ENCODE measurements at regions not wholly inside any gene's neighbourhood (a gene's known extent, or its start where the extent isn't known, plus 50 kb on each side); places are given as distances from the start of the nearest gene placed in this dataset.

DNA sequence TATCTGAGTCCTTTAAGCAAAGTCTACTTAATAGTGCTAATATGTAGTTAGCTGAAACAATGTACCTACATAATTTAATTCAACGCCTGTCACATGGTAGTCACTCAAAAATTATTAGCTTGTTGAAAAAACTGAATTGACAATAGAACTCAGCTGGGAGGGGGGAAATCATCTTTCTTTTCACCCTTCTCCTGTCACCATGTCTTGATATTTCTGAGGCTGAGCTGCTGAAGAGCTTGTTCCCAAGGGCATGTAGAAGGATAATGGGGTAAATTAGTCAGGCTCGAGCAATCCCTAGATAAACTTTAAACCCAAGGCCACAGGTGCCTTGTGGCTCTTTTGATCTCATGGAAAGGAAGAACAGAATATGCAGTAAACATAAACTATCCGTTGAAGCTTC, 339.6 kb upstream of the LRATD1 start:
- TF ChIP-seq ZNF426 (tag by site-specific recombination; IDR thresholded peaks at IDR 0.05) (no peak), OSR2 (tag by site-specific recombination; IDR thresholded peaks at IDR 0.05) (no peak), ZNF248 (tag by site-specific recombination; IDR thresholded peaks at IDR 0.05) (no peak), SP2 (tag by site-specific recombination; IDR thresholded peaks at IDR 0.05) (no peak), ZNF423 (tag by site-specific recombination; IDR thresholded peaks at IDR 0.05) (no peak), ZNF561 (tag by site-specific recombination; IDR thresholded peaks at IDR 0.05; ENCODE audit: borderline replicate concordance) (no peak), ZNF211 (tag by site-specific recombination; IDR thresholded peaks at IDR 0.05; ENCODE audit: low read depth) (no peak)
- TF ChIP-seq, protein P1, sequence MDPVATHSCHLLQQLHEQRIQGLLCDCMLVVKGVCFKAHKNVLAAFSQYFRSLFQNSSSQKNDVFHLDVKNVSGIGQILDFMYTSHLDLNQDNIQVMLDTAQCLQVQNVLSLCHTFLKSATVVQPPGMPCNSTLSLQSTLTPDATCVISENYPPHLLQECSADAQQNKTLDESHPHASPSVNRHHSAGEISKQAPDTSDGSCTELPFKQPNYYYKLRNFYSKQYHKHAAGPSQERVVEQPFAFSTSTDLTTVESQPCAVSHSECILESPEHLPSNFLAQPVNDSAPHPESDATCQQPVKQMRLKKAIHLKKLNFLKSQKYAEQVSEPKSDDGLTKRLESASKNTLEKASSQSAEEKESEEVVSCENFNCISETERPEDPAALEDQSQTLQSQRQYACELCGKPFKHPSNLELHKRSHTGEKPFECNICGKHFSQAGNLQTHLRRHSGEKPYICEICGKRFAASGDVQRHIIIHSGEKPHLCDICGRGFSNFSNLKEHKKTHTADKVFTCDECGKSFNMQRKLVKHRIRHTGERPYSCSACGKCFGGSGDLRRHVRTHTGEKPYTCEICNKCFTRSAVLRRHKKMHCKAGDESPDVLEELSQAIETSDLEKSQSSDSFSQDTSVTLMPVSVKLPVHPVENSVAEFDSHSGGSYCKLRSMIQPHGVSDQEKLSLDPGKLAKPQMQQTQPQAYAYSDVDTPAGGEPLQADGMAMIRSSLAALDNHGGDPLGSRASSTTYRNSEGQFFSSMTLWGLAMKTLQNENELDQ (tag by site-specific recombination; IDR thresholded peaks at IDR 0.05; ENCODE audit: low read depth): no peak
- no peaks in the 10 kb centered on the region for H3K4me1 ChIP-seq (ENCODE audit: control insufficient read depth, insufficient read depth, low read length)
- H3K9me3 ChIP-seq (ENCODE audit: control insufficient read depth, insufficient read depth, low read depth, low read length): no peaks in the 10 kb centered on the region
- no peak overlapping the region for H3K27ac ChIP-seq (ENCODE audit: extremely low read depth, low read depth, low read length)
- no peak overlapping the region for H3K4me3 ChIP-seq (ENCODE audit: low read depth, low read length)
- ChIA-PET CTCF (no interaction called here), POLR2A (no interaction called here)
- H3K36me3 ChIP-seq (ENCODE audit: control insufficient read depth in 2 of 2, insufficient read depth in 1 of 2, low read length in 2 of 2): no peaks in the 10 kb centered on the region

DNA sequence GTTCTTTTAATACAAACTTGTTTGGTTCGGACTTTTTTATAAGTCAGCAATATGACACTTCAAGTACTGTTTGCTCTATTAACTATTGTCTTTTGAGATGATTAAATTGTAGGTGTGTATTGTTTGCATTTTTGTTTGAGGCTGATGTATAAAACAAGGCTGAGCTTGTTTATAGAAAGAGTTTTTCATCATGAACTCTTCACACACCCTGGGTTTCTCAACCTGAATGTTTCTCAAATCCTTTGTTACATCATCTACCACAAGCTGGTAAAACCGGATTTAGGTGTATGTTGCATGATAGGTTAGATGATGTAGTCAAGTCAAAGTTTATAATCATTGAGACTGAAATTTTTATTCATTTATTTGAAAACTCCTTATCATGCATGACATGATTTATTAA, 335.2 kb upstream of the LRATD1 start:
- no peak overlapping the region for H3K27ac ChIP-seq (ENCODE audit: extremely low read depth, low read depth, low read length)
- POLR2A ChIA-PET: no interaction called here

DNA sequence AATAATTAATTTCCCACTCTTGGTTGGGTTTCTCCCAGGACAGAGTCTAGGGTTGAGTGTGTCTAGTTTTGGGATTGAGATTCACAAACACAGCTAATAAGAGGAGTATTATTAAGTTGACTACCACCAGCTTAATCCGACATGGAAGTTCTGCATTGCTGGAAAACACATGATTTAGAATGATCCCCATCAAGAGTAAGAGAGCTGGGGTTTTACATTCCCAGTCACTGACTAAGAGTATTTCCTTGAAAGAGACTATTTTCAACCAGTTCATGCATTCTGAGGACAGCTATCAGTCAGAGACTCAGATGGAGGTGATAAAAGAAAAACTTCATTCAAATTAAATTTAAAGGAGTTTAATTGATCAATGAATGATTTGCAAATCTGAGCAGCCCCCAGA, 334.6 kb upstream of the LRATD1 start:
- Histone ChIP-seq H3K27ac (ENCODE audit: extremely low read depth, low read depth, low read length) (no peak overlapping the region), H3K36me3 (ENCODE audit: control insufficient read depth in 2 of 2, insufficient read depth in 1 of 2, low read length in 2 of 2) (no peaks in the 10 kb centered on the region), H3K4me3 (ENCODE audit: low read depth, low read length) (no peak overlapping the region), H3K4me1 (ENCODE audit: control insufficient read depth, insufficient read depth, low read length) (no peaks in the 10 kb centered on the region), H3K9me3 (ENCODE audit: control insufficient read depth, insufficient read depth, low read depth, low read length) (no peaks in the 10 kb centered on the region)
- ChIA-PET POLR2A (no interaction called here), CTCF (no interaction called here)
- TF ChIP-seq PRDM1 (tag by site-specific recombination; IDR thresholded peaks at IDR 0.05) (no peak), ZNF354C (tag by site-specific recombination; IDR thresholded peaks at IDR 0.05; ENCODE audit: borderline replicate concordance, low read depth) (no peak), ZBTB48 (tag by site-specific recombination; IDR thresholded peaks at IDR 0.05) (no peak), GLI4 (tag by site-specific recombination; IDR thresholded peaks at IDR 0.05) (no peak), ZNF529 (tag by site-specific recombination; IDR thresholded peaks at IDR 0.05; ENCODE audit: insufficient replicate concordance) (no peak)
- TF ChIP-seq, protein P2, sequence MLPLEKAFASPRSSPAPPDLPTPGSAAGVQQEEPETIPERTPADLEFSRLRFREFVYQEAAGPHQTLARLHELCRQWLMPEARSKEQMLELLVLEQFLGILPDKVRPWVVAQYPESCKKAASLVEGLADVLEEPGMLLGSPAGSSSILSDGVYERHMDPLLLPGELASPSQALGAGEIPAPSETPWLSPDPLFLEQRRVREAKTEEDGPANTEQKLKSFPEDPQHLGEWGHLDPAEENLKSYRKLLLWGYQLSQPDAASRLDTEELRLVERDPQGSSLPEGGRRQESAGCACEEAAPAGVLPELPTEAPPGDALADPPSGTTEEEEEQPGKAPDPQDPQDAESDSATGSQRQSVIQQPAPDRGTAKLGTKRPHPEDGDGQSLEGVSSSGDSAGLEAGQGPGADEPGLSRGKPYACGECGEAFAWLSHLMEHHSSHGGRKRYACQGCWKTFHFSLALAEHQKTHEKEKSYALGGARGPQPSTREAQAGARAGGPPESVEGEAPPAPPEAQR (tag by site-specific recombination; IDR thresholded peaks at IDR 0.05): no peak
- TF ChIP-seq, protein P3, sequence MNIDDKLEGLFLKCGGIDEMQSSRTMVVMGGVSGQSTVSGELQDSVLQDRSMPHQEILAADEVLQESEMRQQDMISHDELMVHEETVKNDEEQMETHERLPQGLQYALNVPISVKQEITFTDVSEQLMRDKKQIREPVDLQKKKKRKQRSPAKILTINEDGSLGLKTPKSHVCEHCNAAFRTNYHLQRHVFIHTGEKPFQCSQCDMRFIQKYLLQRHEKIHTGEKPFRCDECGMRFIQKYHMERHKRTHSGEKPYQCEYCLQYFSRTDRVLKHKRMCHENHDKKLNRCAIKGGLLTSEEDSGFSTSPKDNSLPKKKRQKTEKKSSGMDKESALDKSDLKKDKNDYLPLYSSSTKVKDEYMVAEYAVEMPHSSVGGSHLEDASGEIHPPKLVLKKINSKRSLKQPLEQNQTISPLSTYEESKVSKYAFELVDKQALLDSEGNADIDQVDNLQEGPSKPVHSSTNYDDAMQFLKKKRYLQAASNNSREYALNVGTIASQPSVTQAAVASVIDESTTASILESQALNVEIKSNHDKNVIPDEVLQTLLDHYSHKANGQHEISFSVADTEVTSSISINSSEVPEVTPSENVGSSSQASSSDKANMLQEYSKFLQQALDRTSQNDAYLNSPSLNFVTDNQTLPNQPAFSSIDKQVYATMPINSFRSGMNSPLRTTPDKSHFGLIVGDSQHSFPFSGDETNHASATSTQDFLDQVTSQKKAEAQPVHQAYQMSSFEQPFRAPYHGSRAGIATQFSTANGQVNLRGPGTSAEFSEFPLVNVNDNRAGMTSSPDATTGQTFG (tag by site-specific recombination; IDR thresholded peaks at IDR 0.05; ENCODE audit: borderline replicate concordance): no peak

More for the DNA sequence above, 335.2 kb upstream of the LRATD1 start:
- H3K4me3 ChIP-seq (ENCODE audit: low read depth, low read length): no peak overlapping the region
- CTCF ChIA-PET: no interaction called here
- no peaks in the 10 kb centered on the region for H3K9me3 ChIP-seq (ENCODE audit: control insufficient read depth, insufficient read depth, low read depth, low read length)
- H3K36me3 ChIP-seq (ENCODE audit: control insufficient read depth in 2 of 2, insufficient read depth in 1 of 2, low read length in 2 of 2): no peaks in the 10 kb centered on the region
- H3K4me1 ChIP-seq (ENCODE audit: control insufficient read depth, insufficient read depth, low read length): no peaks in the 10 kb centered on the region
- TF ChIP-seq ZNF707 (tag by site-specific recombination; IDR thresholded peaks at IDR 0.05) (no peak), IKZF3 (tag by site-specific recombination; IDR thresholded peaks at IDR 0.05) (no peak), ZNF530 (tag by site-specific recombination; IDR thresholded peaks at IDR 0.05; ENCODE audit: low read depth) (no peak), ZNF366 (tag by site-specific recombination; conservative IDR thresholded peaks at IDR 0.05) (no peak)
- TF ChIP-seq, protein P4, sequence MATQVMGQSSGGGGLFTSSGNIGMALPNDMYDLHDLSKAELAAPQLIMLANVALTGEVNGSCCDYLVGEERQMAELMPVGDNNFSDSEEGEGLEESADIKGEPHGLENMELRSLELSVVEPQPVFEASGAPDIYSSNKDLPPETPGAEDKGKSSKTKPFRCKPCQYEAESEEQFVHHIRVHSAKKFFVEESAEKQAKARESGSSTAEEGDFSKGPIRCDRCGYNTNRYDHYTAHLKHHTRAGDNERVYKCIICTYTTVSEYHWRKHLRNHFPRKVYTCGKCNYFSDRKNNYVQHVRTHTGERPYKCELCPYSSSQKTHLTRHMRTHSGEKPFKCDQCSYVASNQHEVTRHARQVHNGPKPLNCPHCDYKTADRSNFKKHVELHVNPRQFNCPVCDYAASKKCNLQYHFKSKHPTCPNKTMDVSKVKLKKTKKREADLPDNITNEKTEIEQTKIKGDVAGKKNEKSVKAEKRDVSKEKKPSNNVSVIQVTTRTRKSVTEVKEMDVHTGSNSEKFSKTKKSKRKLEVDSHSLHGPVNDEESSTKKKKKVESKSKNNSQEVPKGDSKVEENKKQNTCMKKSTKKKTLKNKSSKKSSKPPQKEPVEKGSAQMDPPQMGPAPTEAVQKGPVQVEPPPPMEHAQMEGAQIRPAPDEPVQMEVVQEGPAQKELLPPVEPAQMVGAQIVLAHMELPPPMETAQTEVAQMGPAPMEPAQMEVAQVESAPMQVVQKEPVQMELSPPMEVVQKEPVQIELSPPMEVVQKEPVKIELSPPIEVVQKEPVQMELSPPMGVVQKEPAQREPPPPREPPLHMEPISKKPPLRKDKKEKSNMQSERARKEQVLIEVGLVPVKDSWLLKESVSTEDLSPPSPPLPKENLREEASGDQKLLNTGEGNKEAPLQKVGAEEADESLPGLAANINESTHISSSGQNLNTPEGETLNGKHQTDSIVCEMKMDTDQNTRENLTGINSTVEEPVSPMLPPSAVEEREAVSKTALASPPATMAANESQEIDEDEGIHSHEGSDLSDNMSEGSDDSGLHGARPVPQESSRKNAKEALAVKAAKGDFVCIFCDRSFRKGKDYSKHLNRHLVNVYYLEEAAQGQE (tag by site-specific recombination; IDR thresholded peaks at IDR 0.05): no peak
- TF ChIP-seq, protein P5, sequence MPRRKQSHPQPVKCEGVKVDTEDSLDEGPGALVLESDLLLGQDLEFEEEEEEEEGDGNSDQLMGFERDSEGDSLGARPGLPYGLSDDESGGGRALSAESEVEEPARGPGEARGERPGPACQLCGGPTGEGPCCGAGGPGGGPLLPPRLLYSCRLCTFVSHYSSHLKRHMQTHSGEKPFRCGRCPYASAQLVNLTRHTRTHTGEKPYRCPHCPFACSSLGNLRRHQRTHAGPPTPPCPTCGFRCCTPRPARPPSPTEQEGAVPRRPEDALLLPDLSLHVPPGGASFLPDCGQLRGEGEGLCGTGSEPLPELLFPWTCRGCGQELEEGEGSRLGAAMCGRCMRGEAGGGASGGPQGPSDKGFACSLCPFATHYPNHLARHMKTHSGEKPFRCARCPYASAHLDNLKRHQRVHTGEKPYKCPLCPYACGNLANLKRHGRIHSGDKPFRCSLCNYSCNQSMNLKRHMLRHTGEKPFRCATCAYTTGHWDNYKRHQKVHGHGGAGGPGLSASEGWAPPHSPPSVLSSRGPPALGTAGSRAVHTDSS (tag by site-specific recombination; IDR thresholded peaks at IDR 0.05): no peak
